HEK293T (cell line): ENCODE measurements at regions not wholly inside any gene's neighbourhood (a gene's known extent, or its start where the extent isn't known, plus 50 kb on each side); places are given as distances from the start of the nearest gene placed in this dataset.

Source experiments
- CTCF ChIA-PET: fragments of 350-600 bp; formaldehyde crosslinking; extraction: SDS; loops from one replicate; lab custom pipeline; 2021; ENCODE audit warnings: antibody characterized with exemption, inconsistent platforms; lab: Yijun Ruan, JAX
- POLR2A ChIA-PET: fragments of 350-600 bp; formaldehyde crosslinking; extraction: SDS; loops from one replicate; lab custom pipeline; 2020; ENCODE audit warnings: antibody characterized with exemption, inconsistent platforms; lab: Yijun Ruan, JAX
- DNase-seq: peaks from one replicate; pipeline ENCODE4 v3.0.0; 2012; ENCODE audit warnings: mixed read lengths; ENCODE audit errors: extremely low spot score
- ARNT ChIP-seq: fragments of 450-650 bp; IDR thresholded peaks from 2 replicates; pipeline ENCODE4 v1.6.1; 2017; ENCODE audit warnings: mild to moderate bottlenecking
- BHLHE40 ChIP-seq: fragments of 450-650 bp; IDR thresholded peaks from 2 replicates; pipeline ENCODE4 v1.6.1; 2016; ENCODE audit warnings: mild to moderate bottlenecking, moderate library complexity, borderline replicate concordance
- CTBP1 ChIP-seq: fragments of 450-650 bp; IDR thresholded peaks from 2 replicates; pipeline ENCODE4 v1.6.1; 2016; ENCODE audit warnings: borderline replicate concordance
- ELF4 ChIP-seq: fragments of 450-650 bp; IDR thresholded peaks from 2 replicates; pipeline ENCODE4 v1.6.1; 2017; ENCODE audit warnings: antibody characterized with exemption
- FOXA1 ChIP-seq: fragments of 450-650 bp; IDR thresholded peaks from 2 replicates; pipeline ENCODE4 v1.6.1; 2016; ENCODE audit warnings: mild to moderate bottlenecking
- FOXK2 ChIP-seq: fragments of 450-650 bp; IDR thresholded peaks from 2 replicates; pipeline ENCODE4 v1.6.1; 2016; ENCODE audit warnings: mild to moderate bottlenecking
- FOXM1 ChIP-seq: fragments of 450-650 bp; IDR thresholded peaks from 2 replicates; pipeline ENCODE4 v1.6.1; 2017; ENCODE audit warnings: mild to moderate bottlenecking, borderline replicate concordance
- HDGF ChIP-seq: fragments of 450-650 bp; IDR thresholded peaks from 2 replicates; pipeline ENCODE4 v1.6.1; 2017; ENCODE audit warnings: antibody characterized with exemption, borderline replicate concordance
- L3MBTL2 ChIP-seq: fragments of 450-650 bp; conservative IDR thresholded peaks from 2 replicates; pipeline ENCODE4 v1.6.1; 2016; ENCODE audit warnings: mild to moderate bottlenecking
- LEF1 ChIP-seq: fragments of 450-650 bp; IDR thresholded peaks from 2 replicates; pipeline ENCODE4 v1.6.1; 2017; ENCODE audit warnings: mild to moderate bottlenecking, borderline replicate concordance
- NFRKB ChIP-seq: fragments of 450-650 bp; IDR thresholded peaks from 2 replicates; pipeline ENCODE4 v1.6.1; 2016; ENCODE audit warnings: mild to moderate bottlenecking, moderate library complexity
- SP1 ChIP-seq: fragments of 450-650 bp; IDR thresholded peaks from 2 replicates; pipeline ENCODE4 v1.6.1; 2017
- SUZ12 ChIP-seq: fragments of 450-650 bp; IDR thresholded peaks from 2 replicates; pipeline ENCODE4 v1.6.1; 2016; ENCODE audit warnings: mild to moderate bottlenecking
- TARDBP ChIP-seq: fragments of 450-650 bp; IDR thresholded peaks from 2 replicates; pipeline ENCODE4 v1.6.1; 2016
- ZNF384 ChIP-seq: fragments of 450-650 bp; IDR thresholded peaks from 2 replicates; pipeline ENCODE4 v1.6.1; 2016
- TF ChIP-seq, protein P1 (sequence below): fragments of 450-650 bp; IDR thresholded peaks from 2 replicates; pipeline ENCODE4 v1.6.1; 2016

GRCh38 chr5:74155501-74155900 is 485.0 kb downstream of the ENC1 start:
- TF ChIP-seq SUZ12: no peak
- TF ChIP-seq, protein P1, sequence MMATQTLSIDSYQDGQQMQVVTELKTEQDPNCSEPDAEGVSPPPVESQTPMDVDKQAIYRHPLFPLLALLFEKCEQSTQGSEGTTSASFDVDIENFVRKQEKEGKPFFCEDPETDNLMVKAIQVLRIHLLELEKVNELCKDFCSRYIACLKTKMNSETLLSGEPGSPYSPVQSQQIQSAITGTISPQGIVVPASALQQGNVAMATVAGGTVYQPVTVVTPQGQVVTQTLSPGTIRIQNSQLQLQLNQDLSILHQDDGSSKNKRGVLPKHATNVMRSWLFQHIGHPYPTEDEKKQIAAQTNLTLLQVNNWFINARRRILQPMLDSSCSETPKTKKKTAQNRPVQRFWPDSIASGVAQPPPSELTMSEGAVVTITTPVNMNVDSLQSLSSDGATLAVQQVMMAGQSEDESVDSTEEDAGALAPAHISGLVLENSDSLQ: no peak
- no peak for TF ChIP-seq ARNT
- TF ChIP-seq L3MBTL2: no peak
- TF ChIP-seq FOXM1: no peak
- TF ChIP-seq BHLHE40: no peak
- TF ChIP-seq ELF4: no peak
- no peak for TF ChIP-seq FOXA1
- no peak for TF ChIP-seq SP1
- TF ChIP-seq HDGF: no peak
- no peak for TF ChIP-seq TARDBP
- CTCF ChIA-PET: no interaction called here
- no peak for DNase-seq
- POLR2A ChIA-PET: no interaction called here

- no peak for DNase-seq
- POLR2A ChIA-PET: no interaction called here
- CTCF ChIA-PET: no interaction called here
- TF ChIP-seq ZNF384: no peak
- no peak for TF ChIP-seq L3MBTL2
- TF ChIP-seq SP1: no peak
- TF ChIP-seq LEF1: no peak
- TF ChIP-seq CTBP1: no peak
- no peak for TF ChIP-seq SUZ12
Observed at GRCh38 chr5:74154526-74154925, 486.0 kb downstream of the ENC1 start.

- POLR2A ChIA-PET: no interaction called here
- CTCF ChIA-PET: no interaction called here
- DNase-seq: no peak
Observed at GRCh38 chr5:74153255-74153790, 487.2 kb downstream of the ENC1 start.

DNA sequence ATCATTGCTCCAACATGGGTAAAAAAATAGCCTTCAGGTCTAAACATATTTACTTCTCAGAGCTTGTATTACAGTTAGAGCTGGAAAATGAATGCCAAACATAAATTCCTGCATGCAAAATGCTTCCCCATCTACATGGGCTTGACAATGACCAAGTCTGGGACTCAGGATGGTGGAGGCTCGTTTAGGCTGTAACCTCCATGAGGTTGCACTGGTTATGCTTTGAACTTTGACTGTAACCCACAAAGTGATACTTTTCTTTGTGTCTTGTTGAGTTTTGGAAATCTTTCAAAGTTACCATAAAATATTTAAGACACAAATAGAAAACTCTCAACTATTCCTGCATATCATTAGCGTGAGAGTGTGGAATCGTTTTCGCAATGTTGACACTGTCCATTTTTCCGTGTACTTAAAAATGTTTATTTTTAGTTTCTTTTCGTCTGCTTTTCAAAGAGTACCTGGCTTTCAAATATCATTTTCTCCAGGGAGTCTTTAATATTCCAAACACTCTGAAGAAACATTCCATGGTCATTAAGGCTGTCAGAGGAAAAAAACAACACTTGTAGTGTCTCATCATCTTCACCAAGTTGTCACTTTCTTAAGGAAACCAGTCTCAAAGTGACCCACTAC is 487.8 kb downstream of the ENC1 start:
- CTCF ChIA-PET: no interaction called here
- DNase-seq: no peak
- POLR2A ChIA-PET: no interaction called here
- TF ChIP-seq FOXK2: no peak
- TF ChIP-seq ARNT: no peak
- TF ChIP-seq HDGF: no peak
- TF ChIP-seq, protein P1: no peak
- no peak for TF ChIP-seq CTBP1
- TF ChIP-seq SUZ12: no peak
- no peak for TF ChIP-seq NFRKB
- no peak for TF ChIP-seq L3MBTL2
- no peak for TF ChIP-seq SP1
- no peak for TF ChIP-seq FOXA1
- no peak for TF ChIP-seq BHLHE40
- no peak for TF ChIP-seq ZNF384

More at GRCh38 chr5:74153255-74153790, 487.2 kb downstream of the ENC1 start:
- TF ChIP-seq NFRKB (no peak), FOXK2 (no peak), ZNF384 (no peak), FOXA1 (no peak), ARNT (no peak), L3MBTL2 (no peak), SUZ12 (no peak), BHLHE40 (no peak), LEF1 (no peak), FOXM1 (no peak), HDGF (no peak)
- TF ChIP-seq, protein P1: no peak

DNA sequence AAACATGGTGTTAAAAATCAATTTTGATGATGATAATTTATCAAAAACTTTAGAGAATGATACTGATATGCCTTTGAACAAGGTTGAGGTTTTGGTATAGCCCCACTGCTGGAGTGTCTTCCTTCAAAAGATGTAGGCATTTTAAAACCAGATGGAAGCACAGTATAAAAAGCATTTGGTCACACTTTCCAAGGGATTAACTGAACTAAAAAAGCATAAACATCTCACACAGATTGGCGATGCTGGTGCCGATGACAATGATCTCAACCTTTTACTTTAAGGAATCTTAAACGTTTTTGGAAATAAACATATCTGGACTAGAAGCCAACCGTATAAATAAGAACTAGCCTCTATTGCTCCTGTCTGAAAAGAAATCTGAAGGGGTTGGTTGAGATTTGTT is 488.4 kb downstream of the ENC1 start:
- CTCF ChIA-PET: no interaction called here
- POLR2A ChIA-PET: no interaction called here
- no peak for DNase-seq

DNA sequence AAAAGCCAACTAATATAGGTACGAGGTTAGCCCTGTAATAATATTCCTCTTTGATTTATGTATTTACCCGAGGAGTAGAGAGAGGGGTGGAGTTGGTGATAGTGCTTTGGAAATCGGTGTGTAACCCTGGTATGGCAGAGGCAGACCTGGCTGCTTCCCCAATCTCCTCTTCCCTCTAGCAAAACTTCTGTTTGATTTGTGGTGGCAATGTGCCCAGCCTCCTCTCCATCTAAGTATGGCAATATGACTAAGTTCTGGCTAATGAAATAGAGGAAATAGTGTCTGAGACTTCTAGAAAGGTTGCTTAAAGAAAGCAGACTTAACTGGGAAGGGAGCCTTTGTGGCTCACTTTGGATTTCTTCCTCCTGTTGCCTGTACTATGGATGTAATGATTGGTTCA is 491.1 kb downstream of the ENC1 start:
- TF ChIP-seq FOXA1 (no peak), FOXK2 (no peak), ZNF384 (no peak)
- TF ChIP-seq, protein P1: no peak
- POLR2A ChIA-PET: no interaction called here
- no peak for DNase-seq
- CTCF ChIA-PET: no interaction called here

More for the DNA sequence above, 488.4 kb downstream of the ENC1 start:
- TF ChIP-seq BHLHE40: no peak
- no peak for TF ChIP-seq SUZ12
- TF ChIP-seq ZNF384: no peak
- no peak for TF ChIP-seq FOXA1
- no peak for TF ChIP-seq NFRKB
- TF ChIP-seq CTBP1: no peak
